CD14-positive monocyte (primary cell): ENCODE measurements at regions not wholly inside any gene's neighbourhood (a gene's known extent, or its start where the extent isn't known, plus 50 kb on each side); places are given as distances from the start of the nearest gene placed in this dataset.

Experiments used
- DNase-seq, 3 donors: peaks; one replicate each; pipeline ENCODE4 v3.0.0-alpha.2; 2011 to 2022
- H2AFZ ChIP-seq: 2 replicates; pipeline ENCODE4 v1.6.0; 2012; ENCODE audit warnings: mild to moderate bottlenecking, low read depth, low read length, inconsistent platforms; ENCODE audit not compliant: insufficient read depth, poor library complexity, severe bottlenecking
- H3K27ac ChIP-seq, 2 donors: 1 replicate in 1 of 2; 2 replicates in 1 of 2; pipeline ENCODE4 v1.5.1; 2012 to 2013; ENCODE audit warnings: low read length in 2 of 2, control low read depth in 1 of 2, inconsistent platforms in 1 of 2, low read depth in 1 of 2, mild to moderate bottlenecking in 1 of 2
- H3K27me3 ChIP-seq, 2 donors: one replicate each; pipeline versions ENCODE4 v1.6.0 to v1.6.1; 2011 to 2013; ENCODE audit warnings: low read length in 2 of 2; ENCODE audit not compliant: control insufficient read depth in 2 of 2, insufficient read depth in 2 of 2
- H3K36me3 ChIP-seq, 2 donors: replicated peaks in 1 of 2; 1 replicate in 1 of 2; 2 replicates in 1 of 2; pipeline versions ENCODE4 v1.5.1 to v1.6.1; 2012 to 2013; ENCODE audit warnings: low read length in 2 of 2, control low read depth in 1 of 2, inconsistent platforms in 1 of 2, mild to moderate bottlenecking in 1 of 2; ENCODE audit not compliant: insufficient read depth in 2 of 2, control insufficient read depth in 1 of 2
- H3K4me1 ChIP-seq, 2 donors: 1 replicate in 1 of 2; 2 replicates in 1 of 2; pipeline versions ENCODE4 v1.5.1 to v1.6.1; 2012 to 2013; ENCODE audit warnings: low read length in 2 of 2, control low read depth in 1 of 2, inconsistent platforms in 1 of 2, mild to moderate bottlenecking in 1 of 2, moderate library complexity in 1 of 2; ENCODE audit not compliant: insufficient read depth in 2 of 2, control insufficient read depth in 1 of 2
- H3K4me2 ChIP-seq: replicated peaks from 2 replicates; pipeline ENCODE3; 2012; ENCODE audit warnings: low read length, moderate library complexity, mild to moderate bottlenecking; ENCODE audit not compliant: poor library complexity, severe bottlenecking; ENCODE audit errors: extremely low read depth
- H3K4me3 ChIP-seq, 3 experiments: fragments of 200-600 bp in 1 of 3; sonication (generic) in 1 of 3; replicated peaks in 1 of 3; 1 replicate in 2 of 3; 2 replicates in 1 of 3; pipeline ENCODE4 v1.5.1; 2011 to 2013; ENCODE audit warnings: low read length in 3 of 3, mild to moderate bottlenecking in 3 of 3, control low read depth in 2 of 3, low read depth in 2 of 3, inconsistent platforms in 1 of 3, moderate library complexity in 1 of 3
- H3K79me2 ChIP-seq: 2 replicates; pipeline ENCODE4 v1.6.0; 2012; ENCODE audit warnings: mild to moderate bottlenecking, control low read depth, inconsistent platforms, low read length, moderate library complexity; ENCODE audit not compliant: insufficient read depth
- H3K9ac ChIP-seq: 2 replicates; pipeline ENCODE4 v1.6.0; 2017; ENCODE audit warnings: low read length, mild to moderate bottlenecking; ENCODE audit not compliant: insufficient read depth, poor library complexity, severe bottlenecking
- H3K9me3 ChIP-seq, 2 donors: replicated peaks in 1 of 2; 1 replicate in 1 of 2; 2 replicates in 1 of 2; pipeline versions ENCODE4 v1.5.1 to v1.6.1; 2012 to 2013; ENCODE audit warnings: low read length in 2 of 2, control low read depth in 1 of 2; ENCODE audit not compliant: control insufficient read depth in 1 of 2, insufficient read depth in 1 of 2
- H4K20me1 ChIP-seq: 2 replicates; pipeline ENCODE4 v1.6.0; 2012; ENCODE audit warnings: mild to moderate bottlenecking, low read length, control low read depth, moderate library complexity; ENCODE audit not compliant: insufficient read depth
- H3K27ac Mint-ChIP-seq, 7 donors: one replicate each; pipeline ENCODE4 v1.8.0; 2020; ENCODE audit warnings: mild to moderate bottlenecking in 7 of 7, mixed read lengths in 7 of 7, moderate library complexity in 6 of 7, inconsistent platforms in 2 of 7
- H3K27me3 Mint-ChIP-seq, 3 donors: one replicate each; pipeline ENCODE4 v1.8.0; 2021 to 2022; ENCODE audit warnings: low read depth in 3 of 3, mild to moderate bottlenecking in 3 of 3, mixed read lengths in 3 of 3, moderate library complexity in 3 of 3, inconsistent platforms in 1 of 3
- H3K36me3 Mint-ChIP-seq, 2 donors: one replicate each; pipeline ENCODE4 v1.8.0; 2020; ENCODE audit warnings: mixed read lengths in 2 of 2, inconsistent platforms in 1 of 2, mild to moderate bottlenecking in 1 of 2
- H3K4me1 Mint-ChIP-seq: one replicate; pipeline ENCODE4 v1.8.0; 2020; ENCODE audit warnings: mild to moderate bottlenecking, mixed read lengths
- H3K4me3 Mint-ChIP-seq, 2 donors: one replicate each; pipeline ENCODE4 v1.8.0; 2020; ENCODE audit warnings: mild to moderate bottlenecking in 2 of 2, mixed read lengths in 2 of 2, moderate library complexity in 1 of 2
- H3K9me3 Mint-ChIP-seq, 7 donors: one replicate each; pipeline ENCODE4 v1.8.0; 2020 to 2022; ENCODE audit warnings: mixed read lengths in 7 of 7, mild to moderate bottlenecking in 6 of 7, moderate library complexity in 6 of 7, inconsistent platforms in 2 of 7
- WGBS: methylation state at CpG from one replicate; pipeline ENCODE4 v1.1.5; 2013; ENCODE audit warnings: missing lambda C conversion rate; ENCODE audit not compliant: insufficient coverage; 5-methylcytosine and 5-hydroxymethylcytosine counted together
- intact Hi-C, 2 donors: fragments of 100-400 bp; cut with micrococcal nuclease; formaldehyde crosslinking; loops; one replicate each; pipeline versions ENCODE4 v1.15.0 to v1.15.1; 2023
- TF ChIP-seq, protein P1 (sequence below): fragments of 200-600 bp; IDR thresholded peaks from one replicate; pipeline ENCODE4 v1.8.0; 2022; ENCODE audit warnings: antibody characterized with exemption, mild to moderate bottlenecking

DNA sequence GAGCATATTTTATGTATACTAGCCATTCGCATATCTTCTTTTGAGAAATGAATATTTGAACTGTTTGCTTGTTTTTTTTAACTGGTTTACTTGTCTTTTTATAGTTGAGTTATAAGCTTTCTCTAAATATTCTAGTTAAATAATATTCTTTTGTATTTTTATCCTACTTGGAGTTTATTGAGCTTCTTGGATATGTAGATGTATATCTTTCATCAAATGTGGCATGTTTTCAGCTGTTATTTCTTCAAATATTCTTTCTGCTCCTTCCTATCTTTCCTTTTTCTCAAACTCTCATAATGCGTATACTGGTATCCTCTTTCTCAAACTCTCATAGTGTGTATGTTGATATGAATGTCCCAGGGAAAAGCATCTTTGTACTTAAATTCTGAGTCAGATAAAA lies 100.3 kb upstream of the NCKAP5 start:
- H3K4me3 ChIP-seq: no peak overlapping the region
- H3K79me2 ChIP-seq: no peaks in the 10 kb centered on the region
- Mint-ChIP-seq H3K4me1 (no peaks in the 10 kb centered on the region), H3K36me3 (no peaks in the 10 kb centered on the region), H3K9me3 (peaks cover 2 to 8% (median 5%) of the 10 kb centered on the region in 7 donors), H3K27me3 (peaks cover 0 to 2% (median 0%) of the 10 kb centered on the region in 3 donors), H3K27ac (no peak overlapping the region), H3K4me3 (no peak overlapping the region)
- no peaks in the 10 kb centered on the region for H3K27me3 ChIP-seq
- no peak overlapping the region for H3K9ac ChIP-seq
- H3K27ac ChIP-seq: no peak overlapping the region
- H3K36me3 ChIP-seq: no peaks in the 10 kb centered on the region
- WGBS: no CpG with 5 or more reads among the region's 2 CpGs
- intact Hi-C loops: no loop called here
- no peak for DNase-seq
- no peaks in the 10 kb centered on the region for H4K20me1 ChIP-seq
- H2AFZ ChIP-seq: no peak overlapping the region
- no peaks in the 10 kb centered on the region for H3K9me3 ChIP-seq
- TF ChIP-seq, protein P1, sequence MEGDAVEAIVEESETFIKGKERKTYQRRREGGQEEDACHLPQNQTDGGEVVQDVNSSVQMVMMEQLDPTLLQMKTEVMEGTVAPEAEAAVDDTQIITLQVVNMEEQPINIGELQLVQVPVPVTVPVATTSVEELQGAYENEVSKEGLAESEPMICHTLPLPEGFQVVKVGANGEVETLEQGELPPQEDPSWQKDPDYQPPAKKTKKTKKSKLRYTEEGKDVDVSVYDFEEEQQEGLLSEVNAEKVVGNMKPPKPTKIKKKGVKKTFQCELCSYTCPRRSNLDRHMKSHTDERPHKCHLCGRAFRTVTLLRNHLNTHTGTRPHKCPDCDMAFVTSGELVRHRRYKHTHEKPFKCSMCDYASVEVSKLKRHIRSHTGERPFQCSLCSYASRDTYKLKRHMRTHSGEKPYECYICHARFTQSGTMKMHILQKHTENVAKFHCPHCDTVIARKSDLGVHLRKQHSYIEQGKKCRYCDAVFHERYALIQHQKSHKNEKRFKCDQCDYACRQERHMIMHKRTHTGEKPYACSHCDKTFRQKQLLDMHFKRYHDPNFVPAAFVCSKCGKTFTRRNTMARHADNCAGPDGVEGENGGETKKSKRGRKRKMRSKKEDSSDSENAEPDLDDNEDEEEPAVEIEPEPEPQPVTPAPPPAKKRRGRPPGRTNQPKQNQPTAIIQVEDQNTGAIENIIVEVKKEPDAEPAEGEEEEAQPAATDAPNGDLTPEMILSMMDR: no peak
- no peaks in the 10 kb centered on the region for H3K4me1 ChIP-seq
- no peak overlapping the region for H3K4me2 ChIP-seq

DNA sequence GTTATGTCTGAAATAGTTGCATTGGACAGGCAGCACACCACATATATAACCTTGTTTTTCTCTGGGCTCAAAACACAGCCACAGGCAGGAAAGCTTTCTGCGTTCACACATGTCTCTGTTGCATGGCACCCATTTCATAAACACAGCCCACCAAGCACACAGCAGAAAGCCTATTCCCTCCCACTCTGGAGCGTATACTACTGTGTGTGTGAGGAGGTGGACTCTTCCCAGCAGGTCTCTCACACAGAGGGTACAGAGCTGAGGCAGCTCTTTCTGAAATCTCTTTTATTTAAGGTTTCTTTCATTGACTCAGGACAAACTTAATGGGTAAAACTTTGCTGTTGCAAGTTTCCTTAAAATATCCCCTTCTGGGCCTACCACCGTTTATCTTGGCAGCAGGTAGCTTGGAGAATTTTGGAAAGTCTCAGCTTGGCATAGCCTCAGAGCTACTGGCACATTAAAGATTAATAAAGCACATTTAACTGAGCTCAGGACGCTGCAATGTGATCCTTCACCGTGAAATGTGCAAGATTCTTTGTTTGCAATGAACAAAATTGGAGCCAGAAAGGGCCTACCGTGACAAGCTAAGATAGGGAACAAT lies 105.1 kb upstream of the NCKAP5 start:
- Mint-ChIP-seq H3K27me3 (peaks cover 4 to 12% (median 5%) of the 10 kb centered on the region in 3 donors), H3K4me3 (no peak overlapping the region), H3K27ac (no peak overlapping the region), H3K9me3 (peaks cover 2 to 9% (median 5%) of the 10 kb centered on the region in 7 donors), H3K36me3 (no peaks in the 10 kb centered on the region), H3K4me1 (no peaks in the 10 kb centered on the region)
- Histone ChIP-seq H2AFZ (no peak overlapping the region), H3K9ac (no peak overlapping the region), H4K20me1 (no peaks in the 10 kb centered on the region), H3K9me3 (no peaks in the 10 kb centered on the region), H3K36me3 (no peaks in the 10 kb centered on the region), H3K79me2 (no peaks in the 10 kb centered on the region), H3K27ac (no peak overlapping the region), H3K4me1 (no peaks in the 10 kb centered on the region), H3K4me3 (no peak overlapping the region), H3K4me2 (no peak overlapping the region), H3K27me3 (no peaks in the 10 kb centered on the region)
- no peak for DNase-seq
- intact Hi-C loops: no loop called here
- TF ChIP-seq, protein P1: no peak
- WGBS: 83% methylated on average over 2 of the region's 6 CpGs
